Caco-2 (cell line): ENCODE measurements at regions not wholly inside any gene's neighbourhood (a gene's known extent, or its start where the extent isn't known, plus 50 kb on each side); places are given as distances from the start of the nearest gene placed in this dataset.

Experiments used
- BruUV-seq: library from RNA; stranded (reverse); fragments of 400-500 nt; replicated peaks from 2 replicates; lab custom pipeline; 2021; lab: Mats Ljungman, UMichigan
- CTCF ChIA-PET: fragments of 300-600 bp; sonication (Branson Sonifier 250); formaldehyde crosslinking; loops from one replicate; lab custom pipeline; 2022; ENCODE audit warnings: antibody characterized with exemption; lab: Charles Lee
- POLR2A ChIA-PET: fragments of 300-600 bp; sonication (Branson Sonifier 250); formaldehyde crosslinking; loops from one replicate; lab custom pipeline; 2022; ENCODE audit warnings: antibody characterized with exemption; lab: Charles Lee
- DNase-seq, 2 experiments: peaks; one replicate each; pipeline versions ENCODE4 v3.0.0 to v3.0.0-alpha.2; 2020 to 2022
- H3K27me3 ChIP-seq: replicated peaks from 2 replicates; pipeline ENCODE4 v1.6.0; 2011; ENCODE audit warnings: low read length; ENCODE audit not compliant: control insufficient read depth, insufficient read depth
- H3K36me3 ChIP-seq: 2 replicates; pipeline ENCODE4 v1.5.1; 2011; ENCODE audit warnings: low read length; ENCODE audit not compliant: control insufficient read depth, insufficient read depth
- H3K4me1 ChIP-seq: fragments of 250-450 bp; sonication (Bioruptor Pico); 2 replicates; pipeline ENCODE4 v1.5.1; 2020; ENCODE audit warnings: mild to moderate bottlenecking
- H3K4me3 ChIP-seq: 2 replicates; pipeline ENCODE4 v1.5.1; 2011; ENCODE audit warnings: low read depth, mild to moderate bottlenecking, control low read depth, low read length
- H3K9me3 ChIP-seq: fragments of 250-450 bp; sonication (Bioruptor Pico); 2 replicates; pipeline ENCODE4 v1.5.1; 2020; ENCODE audit warnings: mild to moderate bottlenecking, moderate library complexity
- H3K27ac Mint-ChIP-seq: one replicate; pipeline ENCODE4 v1.8.0; 2022; ENCODE audit warnings: mixed read lengths; ENCODE audit not compliant: unreplicated experiment
- H3K27me3 Mint-ChIP-seq: one replicate; pipeline ENCODE4 v1.8.0; 2022; ENCODE audit warnings: mixed read lengths; ENCODE audit not compliant: insufficient read depth, unreplicated experiment
- H3K36me3 Mint-ChIP-seq: one replicate; pipeline ENCODE4 v1.8.0; 2022; ENCODE audit warnings: mild to moderate bottlenecking, mixed read lengths; ENCODE audit not compliant: insufficient read depth, unreplicated experiment
- H3K4me1 Mint-ChIP-seq: one replicate; pipeline ENCODE4 v1.8.0; 2022; ENCODE audit warnings: low read depth, mixed read lengths; ENCODE audit not compliant: unreplicated experiment
- H3K4me3 Mint-ChIP-seq: one replicate; pipeline ENCODE4 v1.8.0; 2022; ENCODE audit warnings: mild to moderate bottlenecking, moderate library complexity, mixed read lengths; ENCODE audit not compliant: unreplicated experiment
- H3K9me3 Mint-ChIP-seq: one replicate; pipeline ENCODE4 v1.8.0; 2022; ENCODE audit warnings: mixed read lengths; ENCODE audit not compliant: unreplicated experiment
- intact Hi-C: fragments of 100-400 bp; cut with micrococcal nuclease; formaldehyde crosslinking; loops from one replicate; pipeline ENCODE4 v1.10.0; 2022; ENCODE audit not compliant: unreplicated experiment
- TF ChIP-seq, protein P1 (sequence below), 2 experiments: fragments of 200-600 bp in 1 of 2; IDR thresholded peaks; 1 replicate in 1 of 2; 2 replicates in 1 of 2; pipeline versions ENCODE4 v1.5.1 to v1.8.0; 2011 to 2022; ENCODE audit warnings: antibody characterized with exemption in 1 of 2, control low read depth in 1 of 2, inconsistent platforms in 1 of 2, low read depth in 1 of 2, low read length in 1 of 2, mild to moderate bottlenecking in 1 of 2, moderate library complexity in 1 of 2; ENCODE audit not compliant: insufficient read depth in 1 of 2, severe bottlenecking in 1 of 2, unreplicated experiment in 1 of 2

DNA sequence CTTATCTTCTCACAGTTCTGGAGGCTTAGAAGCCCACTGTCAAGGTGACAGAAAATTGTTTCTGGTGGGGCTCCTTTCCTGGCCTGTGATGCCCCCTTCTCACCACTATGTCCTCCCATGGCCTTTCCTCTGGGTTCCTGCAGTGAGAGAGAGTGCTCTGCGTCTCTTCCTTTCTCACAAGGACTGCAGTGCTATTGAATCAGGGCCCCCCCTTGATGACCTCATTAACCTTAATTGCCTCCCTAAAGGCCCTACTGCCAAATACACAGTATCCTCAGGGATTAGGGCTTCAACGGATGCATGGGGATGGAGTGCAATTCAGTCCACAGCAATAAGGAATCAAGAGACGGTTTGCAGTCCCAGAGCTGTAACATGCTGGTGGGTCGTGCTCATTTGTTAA, 82.0 kb upstream of the GRB10 start:
- H3K36me3 Mint-ChIP-seq = no peaks in the 10 kb centered on the region
- peaks cover 6% of the 10 kb centered on the region for H3K4me1 Mint-ChIP-seq
- H3K9me3 Mint-ChIP-seq = no peaks in the 10 kb centered on the region
- Histone ChIP-seq H3K27me3 (no peaks in the 10 kb centered on the region), H3K4me1 (no peaks in the 10 kb centered on the region), H3K36me3 (no peaks in the 10 kb centered on the region), H3K4me3 (no peak overlapping the region), H3K9me3 (no peaks in the 10 kb centered on the region)
- no peak overlapping the region for H3K4me3 Mint-ChIP-seq
- POLR2A ChIA-PET = no interaction called here
- intact Hi-C loops = no loop called here
- TF ChIP-seq, protein P1, sequence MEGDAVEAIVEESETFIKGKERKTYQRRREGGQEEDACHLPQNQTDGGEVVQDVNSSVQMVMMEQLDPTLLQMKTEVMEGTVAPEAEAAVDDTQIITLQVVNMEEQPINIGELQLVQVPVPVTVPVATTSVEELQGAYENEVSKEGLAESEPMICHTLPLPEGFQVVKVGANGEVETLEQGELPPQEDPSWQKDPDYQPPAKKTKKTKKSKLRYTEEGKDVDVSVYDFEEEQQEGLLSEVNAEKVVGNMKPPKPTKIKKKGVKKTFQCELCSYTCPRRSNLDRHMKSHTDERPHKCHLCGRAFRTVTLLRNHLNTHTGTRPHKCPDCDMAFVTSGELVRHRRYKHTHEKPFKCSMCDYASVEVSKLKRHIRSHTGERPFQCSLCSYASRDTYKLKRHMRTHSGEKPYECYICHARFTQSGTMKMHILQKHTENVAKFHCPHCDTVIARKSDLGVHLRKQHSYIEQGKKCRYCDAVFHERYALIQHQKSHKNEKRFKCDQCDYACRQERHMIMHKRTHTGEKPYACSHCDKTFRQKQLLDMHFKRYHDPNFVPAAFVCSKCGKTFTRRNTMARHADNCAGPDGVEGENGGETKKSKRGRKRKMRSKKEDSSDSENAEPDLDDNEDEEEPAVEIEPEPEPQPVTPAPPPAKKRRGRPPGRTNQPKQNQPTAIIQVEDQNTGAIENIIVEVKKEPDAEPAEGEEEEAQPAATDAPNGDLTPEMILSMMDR (IDR thresholded peaks at IDR 0.05; ENCODE audit: insufficient read depth in 1 of 2, low read depth in 1 of 2, low read length in 1 of 2, severe bottlenecking in 1 of 2, unreplicated experiment in 1 of 2) = no peak
- no TSS peak for BruUV-seq
- H3K27me3 Mint-ChIP-seq = no peaks in the 10 kb centered on the region
- DNase-seq = no peak
- CTCF ChIA-PET = no interaction called here
- no peak overlapping the region for H3K27ac Mint-ChIP-seq

DNA sequence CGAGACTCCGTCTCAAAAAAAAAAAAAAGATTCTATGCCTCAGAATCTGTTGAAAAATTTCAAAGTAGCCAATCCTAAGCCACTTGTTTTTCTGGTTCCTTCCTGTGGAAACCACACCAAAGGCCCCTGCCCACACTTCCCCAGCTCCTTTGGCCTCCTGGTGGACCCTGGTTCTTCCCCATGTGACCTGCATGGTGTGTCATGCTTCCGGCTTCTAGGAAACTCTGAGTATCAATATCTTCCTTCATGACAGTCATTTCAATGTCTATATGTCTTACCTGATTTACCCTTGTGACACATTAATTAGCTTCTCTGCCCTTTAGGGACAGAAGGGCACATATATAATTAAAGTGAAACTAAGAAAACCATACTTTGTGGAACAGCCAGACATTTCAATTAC, 80.4 kb upstream of the GRB10 start:
- H3K9me3 Mint-ChIP-seq = no peaks in the 10 kb centered on the region
- ChIA-PET POLR2A (no interaction called here), CTCF (no interaction called here)
- H3K27ac Mint-ChIP-seq = no peak overlapping the region
- H3K36me3 Mint-ChIP-seq = no peaks in the 10 kb centered on the region
- no TSS peak for BruUV-seq
- Histone ChIP-seq H3K36me3 (no peaks in the 10 kb centered on the region), H3K9me3 (no peaks in the 10 kb centered on the region), H3K4me1 (no peaks in the 10 kb centered on the region), H3K27me3 (no peaks in the 10 kb centered on the region), H3K4me3 (no peak overlapping the region)
- no peak for DNase-seq
- intact Hi-C loops = no loop called here
- no peaks in the 10 kb centered on the region for H3K27me3 Mint-ChIP-seq
- no peak overlapping the region for H3K4me3 Mint-ChIP-seq
- no peaks in the 10 kb centered on the region for H3K4me1 Mint-ChIP-seq
- TF ChIP-seq, protein P1 (IDR thresholded peaks at IDR 0.05; ENCODE audit: insufficient read depth in 1 of 2, low read depth in 1 of 2, low read length in 1 of 2, severe bottlenecking in 1 of 2, unreplicated experiment in 1 of 2) = no peak

DNA sequence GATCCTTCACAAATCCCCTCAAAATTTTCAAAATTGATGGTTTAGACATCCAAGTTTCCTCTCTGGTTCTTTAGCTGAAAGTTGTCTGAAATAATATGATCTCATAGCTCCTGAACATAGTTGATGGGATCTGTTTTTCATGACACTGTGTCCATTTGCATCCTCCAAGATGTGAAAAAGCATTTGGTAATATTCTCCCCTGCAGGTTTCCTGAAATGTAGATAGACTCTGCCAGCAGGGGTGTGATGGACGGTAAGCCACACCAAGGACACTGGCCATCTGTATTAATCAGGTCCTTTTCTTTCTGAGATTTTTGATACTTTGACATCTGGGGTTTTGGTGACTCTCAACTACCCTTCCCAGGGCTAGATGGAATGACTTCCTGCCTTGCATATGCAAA, 79.6 kb upstream of the GRB10 start:
- DNase-seq = no peak
- H3K4me1 ChIP-seq = no peaks in the 10 kb centered on the region
- H3K4me3 ChIP-seq = no peak overlapping the region
- ChIA-PET POLR2A (no interaction called here), CTCF (no interaction called here)
- TF ChIP-seq, protein P1 (IDR thresholded peaks at IDR 0.05; ENCODE audit: insufficient read depth in 1 of 2, low read depth in 1 of 2, low read length in 1 of 2, severe bottlenecking in 1 of 2, unreplicated experiment in 1 of 2) = no peak
- no peaks in the 10 kb centered on the region for H3K27me3 ChIP-seq
- Mint-ChIP-seq H3K27me3 (no peaks in the 10 kb centered on the region), H3K4me3 (no peak overlapping the region), H3K27ac (no peak overlapping the region), H3K9me3 (no peaks in the 10 kb centered on the region), H3K4me1 (no peaks in the 10 kb centered on the region), H3K36me3 (no peaks in the 10 kb centered on the region)
- intact Hi-C loops = no loop called here
- H3K9me3 ChIP-seq = no peaks in the 10 kb centered on the region
- H3K36me3 ChIP-seq = no peaks in the 10 kb centered on the region
- BruUV-seq = no TSS peak
